ENCODE measurements at regions not wholly inside any gene's neighbourhood (a gene's known extent, or its start where the extent isn't known, plus 50 kb on each side); places are given as distances from the start of the nearest gene placed in this dataset.

GRCh38 chr3:82938821-82939328 is 1177.4 kb upstream of the GBE1 start:
- peak in 1 of 4 experiments; percentile 0 for DNase-seq

DNA sequence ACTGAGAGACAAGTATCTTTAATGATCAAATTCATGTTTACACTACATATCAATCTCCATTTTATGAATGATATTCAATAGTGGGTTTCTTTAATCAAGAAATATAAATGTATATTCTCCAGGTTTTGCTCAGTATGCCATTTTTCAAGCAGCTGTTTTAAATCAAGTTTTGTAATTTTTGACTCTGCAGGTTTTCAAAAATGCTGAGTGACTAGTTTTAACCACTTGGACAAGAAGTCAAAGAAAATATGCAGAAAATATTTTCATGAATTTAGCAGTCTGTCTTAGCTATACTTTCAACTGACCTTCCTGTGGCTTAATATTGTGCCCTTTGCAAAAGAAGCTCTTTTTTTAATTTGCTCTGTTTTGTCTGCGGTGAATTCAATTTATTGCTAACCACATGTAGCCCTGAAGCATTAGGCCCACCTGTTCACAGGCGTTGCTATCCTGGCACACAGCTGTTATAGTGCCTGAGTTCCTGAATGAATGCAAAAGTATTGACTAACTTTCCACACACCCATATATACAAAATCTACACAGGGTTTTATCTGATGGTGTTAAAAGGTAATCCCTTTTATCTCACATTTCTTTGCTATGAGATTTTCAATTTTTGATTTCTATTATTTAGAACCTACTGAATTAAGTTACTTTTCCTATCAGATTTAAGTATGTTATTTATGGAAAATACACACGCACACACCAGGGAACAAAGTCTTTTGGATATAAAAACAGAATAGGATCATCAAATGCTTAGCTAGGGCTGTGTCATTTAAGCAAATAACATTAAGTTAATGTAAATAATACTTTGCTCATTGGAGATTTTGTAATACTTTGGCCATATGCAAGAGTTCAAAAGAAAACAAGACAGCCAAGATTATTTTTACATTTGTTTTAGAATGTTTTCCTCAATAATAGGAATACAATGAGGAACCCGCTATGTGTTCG is 1166.1 kb upstream of the GBE1 start:
- no peak for DNase-seq

GRCh38 chr3:82891028-82891427 is 1129.6 kb upstream of the GBE1 start:
- no peak for DNase-seq

DNA sequence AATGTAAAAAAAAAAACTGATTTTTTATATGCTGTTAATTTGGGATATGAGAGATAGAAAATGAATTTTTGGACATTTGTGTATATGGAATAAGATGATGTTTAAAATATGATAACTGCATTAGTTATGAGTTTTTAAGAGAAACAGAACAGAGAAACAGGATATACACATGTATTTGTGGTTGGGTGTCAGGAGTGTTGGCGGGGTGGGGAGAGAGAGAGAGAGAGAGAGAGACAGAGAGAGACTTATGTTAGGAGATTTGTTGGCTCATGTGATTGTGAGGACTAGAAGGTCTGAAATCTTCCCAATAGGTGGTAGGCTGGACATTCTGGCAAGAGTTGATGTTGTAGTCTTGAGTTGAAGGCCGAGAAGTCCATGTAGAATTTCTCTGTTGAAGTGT is 1121.6 kb upstream of the GBE1 start:
- no peak for DNase-seq

DNA sequence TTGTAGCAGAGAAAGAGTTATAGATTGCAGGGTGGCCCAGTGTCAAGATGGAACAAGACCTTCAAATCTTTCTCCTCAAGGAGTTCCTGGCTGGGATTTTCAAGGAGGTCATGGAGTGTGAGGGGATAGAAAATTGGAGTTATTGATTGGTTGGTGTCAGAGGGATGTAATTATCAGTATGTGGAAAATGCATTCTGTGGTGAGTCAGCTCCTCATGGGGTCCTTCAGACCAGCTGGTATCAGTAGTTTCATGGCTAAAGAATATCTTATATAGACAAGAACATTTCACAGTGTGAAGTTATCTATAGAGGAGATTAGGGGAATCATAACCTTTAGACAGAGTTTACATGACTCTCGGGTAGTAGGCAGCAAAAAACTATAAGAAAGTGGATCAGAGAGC is 1114.0 kb upstream of the GBE1 start:
- DNase-seq, result no peak

DNA sequence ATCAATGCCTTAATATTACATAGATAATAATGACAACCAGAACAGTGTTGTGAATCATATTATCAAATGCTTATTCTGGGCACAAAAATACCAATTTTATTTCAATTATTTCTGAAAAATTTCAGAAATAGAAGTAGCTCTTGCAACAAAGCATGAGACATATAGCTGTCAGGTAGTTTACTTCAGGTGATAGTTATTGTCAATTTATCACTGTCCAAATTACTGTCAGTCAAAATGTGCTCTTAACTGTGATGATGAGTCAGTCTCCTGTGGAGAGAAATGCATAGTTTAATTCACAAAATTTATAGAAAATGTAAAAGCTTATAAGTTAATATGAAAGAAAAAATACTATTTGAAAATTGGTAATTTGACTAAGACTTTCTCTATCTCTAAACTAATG is 1078.4 kb upstream of the GBE1 start:
- DNase-seq, result no peak

DNA sequence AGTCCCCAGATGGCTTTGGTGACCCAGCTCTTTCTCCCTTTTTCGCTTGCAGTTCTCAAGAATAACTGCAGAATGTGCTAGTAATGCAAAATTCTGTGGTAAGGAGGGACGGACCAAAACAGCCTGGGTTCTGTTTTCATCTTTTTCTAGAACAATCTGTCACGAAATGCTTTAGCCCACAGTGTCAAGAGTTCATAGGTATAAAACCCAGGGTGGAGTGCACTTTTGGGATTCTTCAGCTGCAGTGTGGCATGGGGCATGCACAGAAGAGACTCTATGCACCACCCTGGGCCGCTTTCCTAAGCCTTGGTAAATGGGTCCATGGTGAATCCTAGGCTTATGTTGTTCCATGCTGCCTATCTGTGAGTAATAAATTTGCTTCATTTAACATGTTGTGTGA is 1072.7 kb upstream of the GBE1 start:
- DNase-seq, result no peak

DNA sequence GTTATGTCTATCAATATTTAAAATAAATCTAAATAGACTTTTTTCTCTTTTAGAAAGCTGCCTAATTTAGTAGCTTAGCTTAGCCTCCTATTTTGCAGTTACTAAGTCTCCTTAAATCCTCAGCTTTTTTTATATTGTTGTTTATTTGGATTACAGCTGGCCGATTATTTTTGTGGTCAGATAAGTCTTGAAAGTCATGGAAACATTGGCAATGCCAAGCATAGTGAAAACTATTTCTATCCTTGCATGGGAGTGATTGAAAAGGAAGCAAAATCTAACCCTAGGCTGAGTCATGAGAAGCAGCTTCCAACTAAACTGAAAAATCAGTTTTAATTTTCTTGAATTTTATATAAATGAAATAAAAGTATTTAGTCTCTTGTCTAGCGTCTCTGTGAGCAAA is 1063.0 kb upstream of the GBE1 start:
- DNase-seq, result no peak

DNA sequence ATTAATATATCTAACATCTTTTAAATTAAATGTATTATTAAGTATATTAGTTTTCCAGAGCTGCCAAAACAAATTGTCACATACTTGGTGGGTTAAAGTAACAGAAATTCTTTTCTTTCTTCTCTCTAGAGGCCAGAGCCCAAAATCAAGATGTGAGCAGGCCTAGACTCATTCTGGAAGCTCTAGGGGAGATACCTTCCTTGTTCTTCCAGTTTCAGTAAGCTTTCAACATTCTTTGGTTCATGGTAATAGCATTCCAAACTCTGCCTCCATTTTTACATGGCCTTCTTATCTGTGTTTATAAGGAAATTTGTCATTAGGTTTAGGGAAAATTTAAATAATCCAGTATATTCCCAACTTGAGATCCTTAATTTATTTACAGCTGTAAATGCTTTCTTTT is 1054.6 kb upstream of the GBE1 start:
- no peak for DNase-seq

GRCh38 chr3:82815417-82816058 is 1054.1 kb upstream of the GBE1 start:
- no peak for DNase-seq

DNA sequence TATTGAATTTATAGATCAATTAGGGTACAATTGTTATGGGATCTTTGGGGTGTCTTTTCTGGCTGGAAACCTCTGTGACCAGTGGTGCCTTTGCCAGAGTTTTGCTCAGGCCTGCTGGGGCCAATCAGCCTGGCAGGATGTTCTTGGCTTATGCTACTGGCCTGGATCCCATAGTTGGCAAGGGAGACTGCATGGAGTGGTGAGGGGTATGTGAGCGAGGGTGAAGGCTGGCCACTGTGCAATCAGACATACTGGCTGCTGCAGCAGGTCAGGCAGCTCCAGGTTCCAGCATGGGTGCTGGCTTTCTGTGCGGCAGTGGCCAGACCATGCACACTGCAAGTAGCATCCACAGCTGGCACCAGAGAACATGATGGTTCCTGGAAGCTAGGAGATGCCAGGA is 1053.2 kb upstream of the GBE1 start:
- no peak for DNase-seq

- DNase-seq, result no peak
These were observed 1046.3 kb upstream of the GBE1 start for GRCh38 chr3:82807781-82808180.

GRCh38 chr3:82802501-82802900 is 1041.1 kb upstream of the GBE1 start:
- DNase-seq, result no peak

DNA sequence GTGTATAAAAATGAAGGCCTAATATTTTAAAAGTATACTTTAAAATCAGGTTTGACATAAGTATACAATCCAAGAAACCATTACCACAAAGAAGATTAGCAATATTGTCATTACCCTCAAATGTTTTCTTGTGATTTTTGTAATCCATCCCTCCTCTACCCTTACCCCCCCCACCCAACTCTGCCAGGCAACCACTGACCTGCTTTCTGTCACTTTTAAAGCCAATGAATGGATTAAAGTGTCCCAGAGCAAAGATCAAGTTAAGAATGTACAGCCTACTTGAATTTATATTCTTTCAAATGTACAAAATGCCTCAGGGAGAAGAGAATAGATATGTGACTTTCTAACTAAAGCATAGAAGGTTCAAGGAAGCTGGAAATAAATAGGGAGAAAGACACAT is 1038.8 kb upstream of the GBE1 start:
- no peak for DNase-seq

DNA sequence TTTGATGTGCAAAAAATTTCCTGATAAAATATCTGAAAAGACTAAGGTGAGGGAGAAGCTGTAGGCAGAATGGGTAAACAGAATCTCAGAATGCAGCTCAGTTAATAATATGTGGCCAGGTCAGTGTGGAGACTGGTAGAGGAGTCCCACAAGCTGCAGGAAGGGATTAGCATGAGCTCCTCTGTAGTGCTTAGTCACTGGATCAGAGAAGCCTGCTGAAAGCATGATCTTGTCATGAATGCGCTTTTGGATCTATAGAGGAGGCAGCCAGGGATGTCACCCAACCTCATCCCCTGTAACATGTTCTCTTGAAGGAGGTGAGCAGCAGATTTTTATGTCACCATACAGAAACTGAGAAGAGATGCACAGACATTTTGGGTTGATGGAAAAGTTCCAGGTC is 1035.3 kb upstream of the GBE1 start:
- no peak for DNase-seq

- DNase-seq, result no peak
These were observed 1029.8 kb upstream of the GBE1 start for GRCh38 chr3:82791241-82791640.

DNA sequence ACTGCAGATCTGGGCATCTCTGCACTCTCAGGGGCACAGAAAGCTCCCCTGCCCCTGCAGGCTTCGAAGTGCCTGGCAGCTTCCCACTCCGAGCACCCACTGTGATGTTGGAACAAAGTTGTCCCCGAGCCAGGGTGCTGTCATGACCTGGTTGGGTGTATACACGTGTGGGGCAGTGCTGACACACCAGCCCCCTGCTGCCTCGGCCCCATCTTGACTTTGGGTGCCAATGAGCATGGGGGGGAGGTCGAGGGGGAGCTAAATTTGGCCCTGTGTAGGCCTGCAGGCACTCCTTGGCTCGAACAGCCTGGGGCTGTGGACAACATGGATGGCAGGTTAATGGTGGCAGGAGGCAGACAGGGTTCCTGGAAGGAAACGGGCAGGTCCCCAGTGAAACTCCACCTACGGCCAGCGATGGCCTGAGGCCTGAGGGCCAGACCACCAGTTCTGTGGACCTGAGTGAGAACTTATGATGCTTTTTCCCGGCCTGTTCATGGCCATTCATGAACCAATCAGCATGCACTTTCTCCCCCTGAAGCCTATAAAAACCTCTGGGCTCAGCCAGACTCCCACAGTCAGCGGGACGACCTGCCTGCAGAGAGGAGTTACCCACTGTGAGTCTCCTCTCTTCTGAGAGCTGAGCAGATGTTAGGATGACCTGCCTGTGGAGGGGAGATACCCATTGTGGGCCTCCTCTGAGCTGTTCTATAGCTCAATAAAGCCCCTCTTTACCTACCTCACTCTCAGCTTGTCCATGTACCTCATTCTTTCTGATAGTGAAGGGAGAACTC is 1029.1 kb upstream of the GBE1 start:
- no peak for DNase-seq

- no peak for DNase-seq
These were observed 1021.7 kb upstream of the GBE1 start for GRCh38 chr3:82783194-82783593.

GRCh38 chr3:82773207-82773606 is 1011.8 kb upstream of the GBE1 start:
- DNase-seq, result no peak

DNA sequence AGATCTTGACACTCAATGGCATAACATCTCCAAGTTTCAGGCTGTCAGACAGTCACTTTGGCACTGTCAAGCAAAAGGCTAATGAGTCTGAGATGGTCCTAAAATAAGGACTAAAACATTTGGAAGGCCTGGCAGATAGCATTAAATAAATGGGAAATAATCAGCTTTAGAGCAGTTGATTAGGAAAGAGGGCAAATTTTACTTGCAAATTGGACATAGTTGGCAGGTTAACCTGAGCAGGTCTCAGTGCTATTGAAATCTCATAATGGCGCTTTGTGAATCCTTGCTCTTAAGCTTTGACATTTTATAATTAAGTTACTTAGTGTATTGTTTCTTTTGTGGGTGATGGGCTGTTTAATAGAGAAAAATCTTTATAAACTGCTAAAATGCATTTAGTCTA is 1003.1 kb upstream of the GBE1 start:
- no peak for DNase-seq

- DNase-seq, result no peak
These were observed 1000.4 kb upstream of the GBE1 start for GRCh38 chr3:82761858-82762257.

GRCh38 chr3:82745544-82745943 is 984.1 kb upstream of the GBE1 start:
- no peak for DNase-seq

DNA sequence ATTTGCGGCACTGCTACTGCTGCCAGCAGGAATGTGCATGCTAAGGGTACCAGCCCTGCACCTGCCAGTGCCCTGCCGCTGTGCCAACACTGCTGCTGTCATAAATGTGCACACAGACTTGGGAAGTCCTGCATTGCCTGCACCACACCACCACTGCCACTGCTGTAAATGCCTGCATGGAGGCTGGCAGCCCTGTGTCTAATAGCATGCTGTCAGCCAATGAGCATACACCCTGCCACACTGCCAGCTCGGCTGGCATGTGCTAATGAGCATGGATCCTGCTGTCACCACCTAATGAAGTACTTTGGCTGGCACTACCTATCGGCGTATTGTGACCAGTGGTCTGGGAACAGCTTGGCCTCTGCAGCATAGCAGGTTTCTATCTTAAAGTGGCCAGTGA is 981.8 kb upstream of the GBE1 start:
- no peak for DNase-seq

DNA sequence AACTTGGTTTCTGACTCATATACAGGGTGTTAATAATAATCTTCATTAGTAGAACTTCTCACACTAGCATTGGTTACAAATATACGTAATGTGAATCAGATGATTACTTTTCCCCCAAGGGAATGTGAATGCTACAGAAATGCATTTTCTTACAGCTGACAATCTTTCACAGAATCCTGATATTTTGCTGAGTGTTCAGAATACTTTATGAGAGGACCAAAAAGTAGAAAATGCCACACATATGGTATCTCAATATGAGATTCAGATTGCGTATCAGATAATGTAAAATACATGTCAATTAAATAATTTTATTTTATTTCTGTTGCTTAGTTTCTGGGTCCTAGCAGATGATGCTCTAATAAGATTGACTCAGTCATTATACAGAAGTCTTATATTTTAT is 979.9 kb upstream of the GBE1 start:
- DNase-seq, result no peak

All from activated CD4-positive, CD25-positive, alpha-beta regulatory T cell (primary cell).